K562 (cell line): ENCODE measurements at regions not wholly inside any gene's neighbourhood (a gene's known extent, or its start where the extent isn't known, plus 50 kb on each side); places are given as distances from the start of the nearest gene placed in this dataset.

Source experiments
- ATAC-seq: fragments of 200-7000 bp; cut with Tn5 transposase; 3 replicates; pipeline ENCODE4 v1.9.1; 2020; ENCODE audit warnings: moderate library complexity
- BruUV-seq: library from RNA; stranded (reverse); fragments of 400-500 nt; replicated peaks from 2 replicates; lab custom pipeline; 2021; lab: Mats Ljungman, UMichigan
- CTCF ChIA-PET: fragments of 300-600 bp; formaldehyde crosslinking; extraction: SDS; loops from one replicate; lab custom pipeline; 2021; ENCODE audit warnings: low intra/inter-chr PET ratio; lab: Yijun Ruan, JAX
- POLR2A ChIA-PET: fragments of 300-600, 350-650 bp; sonication (Branson Sonifier 250); formaldehyde crosslinking; extraction: SDS; loops from one replicate; lab custom pipeline; 2021; ENCODE audit warnings: antibody characterized with exemption, inconsistent platforms; lab: Yijun Ruan, JAX
- DNase-seq, 4 experiments: peaks; one replicate each; pipeline versions ENCODE4 v3.0.0 to v3.0.0-alpha.2; 2011 to 2018; ENCODE audit warnings: low spot score in 3 of 4, mixed read lengths in 3 of 4; ENCODE audit errors: extremely low read depth in 1 of 4
- FAIRE-seq: peaks from 2 replicates; lab custom pipeline; 2011; peaks lifted over from hg19 to GRCh38; lab: Jason Lieb, UNC
- H2AFZ ChIP-seq: 2 replicates; pipeline ENCODE4 v1.6.0; 2011; ENCODE audit warnings: low read depth, low read length, control low read depth, inconsistent platforms
- H3K27ac ChIP-seq: fragments of 200-600 bp; 3 replicates; pipeline ENCODE4 v1.8.0; 2011; ENCODE audit warnings: low read depth, mild to moderate bottlenecking, control low read depth, inconsistent platforms, low read length, moderate library complexity, mixed read lengths; ENCODE audit errors: extremely low read depth
- H3K27me3 ChIP-seq, 2 experiments: fragments of 300-600 bp in 1 of 2; 2 replicates in 1 of 2; 3 replicates in 1 of 2; pipeline versions ENCODE4 v1.6.0 to v1.8.0; 2011; ENCODE audit warnings: inconsistent platforms in 2 of 2, low read length in 2 of 2, mild to moderate bottlenecking in 1 of 2, mixed read lengths in 1 of 2, moderate library complexity in 1 of 2; ENCODE audit not compliant: control insufficient read depth in 2 of 2, insufficient read depth in 2 of 2
- H3K36me3 ChIP-seq: fragments of 300-600 bp; 3 replicates; pipeline ENCODE4 v1.8.0; 2011; ENCODE audit warnings: mild to moderate bottlenecking, low read length, inconsistent platforms; ENCODE audit not compliant: control insufficient read depth, insufficient read depth
- H3K4me1 ChIP-seq, 2 experiments: fragments of 200-600 bp in 1 of 2; replicated peaks in 1 of 2; 2 replicates in 1 of 2; 3 replicates in 1 of 2; pipeline versions ENCODE4 v1.5.1 to v1.8.0; 2011; ENCODE audit warnings: inconsistent platforms in 2 of 2, low read length in 2 of 2, mild to moderate bottlenecking in 1 of 2, mixed read lengths in 1 of 2, moderate library complexity in 1 of 2; ENCODE audit not compliant: control insufficient read depth in 2 of 2, insufficient read depth in 2 of 2
- H3K4me2 ChIP-seq: 2 replicates; pipeline ENCODE4 v1.6.1; 2011; ENCODE audit warnings: low read length, control low read depth, inconsistent platforms, mixed read lengths; ENCODE audit not compliant: insufficient read depth
- H3K4me3 ChIP-seq: fragments of 200-600 bp; sonication (generic), shearing (Covaris generic); 2 replicates; pipeline ENCODE4 v1.5.1; 2016; ENCODE audit warnings: control low read depth, inconsistent platforms
- H3K79me2 ChIP-seq: fragments of 200-600 bp; 3 replicates; pipeline ENCODE4 v1.8.0; 2011; ENCODE audit warnings: low read length, inconsistent platforms; ENCODE audit not compliant: control insufficient read depth, insufficient read depth
- H3K9ac ChIP-seq, 2 experiments: 2 replicates each; pipeline versions ENCODE4 v1.6.0 to v1.6.1; 2011; ENCODE audit warnings: low read depth in 2 of 2, low read length in 2 of 2, control low read depth in 1 of 2, inconsistent platforms in 1 of 2, mild to moderate bottlenecking in 1 of 2, mixed read lengths in 1 of 2; ENCODE audit not compliant: insufficient read depth in 1 of 2
- H3K9me1 ChIP-seq: one replicate; pipeline ENCODE4 v1.6.0; 2011; ENCODE audit warnings: inconsistent platforms, mild to moderate bottlenecking, low read length, moderate library complexity; ENCODE audit not compliant: control insufficient read depth, insufficient read depth
- H3K9me3 ChIP-seq: replicated peaks from 2 replicates; pipeline ENCODE4 v1.5.1; 2011; ENCODE audit warnings: low read depth, low read length, inconsistent platforms; ENCODE audit not compliant: control insufficient read depth, insufficient read depth
- H4K20me1 ChIP-seq: replicated peaks from 2 replicates; pipeline ENCODE4 v1.6.1; 2011; ENCODE audit warnings: low read length, inconsistent platforms, mixed read lengths; ENCODE audit not compliant: control insufficient read depth, insufficient read depth
- CBX2 ChIP-seq: fragments of 200-600 bp; sonication (generic); IDR thresholded peaks from one replicate; pipeline ENCODE4 v1.6.1; 2012; ENCODE audit warnings: mild to moderate bottlenecking, low read length, inconsistent platforms; ENCODE audit not compliant: insufficient read depth, poor library complexity, severe bottlenecking
- MAZ ChIP-seq, 2 experiments: fragments of 450-650 bp in 1 of 2; sonication (generic) in 1 of 2; formaldehyde crosslinking; IDR thresholded peaks in 1 of 2; conservative IDR thresholded peaks in 1 of 2; 2 replicates each; pipeline versions ENCODE4 v1.4.0 to v1.5.0; 2020; ENCODE audit warnings: mild to moderate bottlenecking in 1 of 2, missing genetic modification reagents in 1 of 2
- POLR2B ChIP-seq: fragments of 450-650 bp; IDR thresholded peaks from 2 replicates; pipeline ENCODE4 v1.6.1; 2018; ENCODE audit warnings: low read depth; ENCODE audit not compliant: partially characterized antibody
- USF1 ChIP-seq: sonication (generic); formaldehyde crosslinking; IDR thresholded peaks from 2 replicates; pipeline ENCODE4 v1.9.0; 2022; ENCODE audit warnings: mild to moderate bottlenecking, missing genetic modification reagents
- ZNF121 ChIP-seq: sonication (generic); formaldehyde crosslinking; conservative IDR thresholded peaks from 2 replicates; pipeline ENCODE4 v1.8.0; 2022; ENCODE audit warnings: missing genetic modification reagents
- WGBS: fragments of 100-300 bp; shearing (Covaris generic); methylation state at CpG from one replicate; pipeline ENCODE4 v1.1.6; 2016; ENCODE audit warnings: low coverage, mixed read lengths; ENCODE audit not compliant: insufficient coverage; ENCODE audit errors: missing lambda C conversion rate; 5-methylcytosine and 5-hydroxymethylcytosine counted together
- in situ Hi-C: fragments of 300-500 bp; cut with MboI; formaldehyde crosslinking; loops from 4 replicates; pipeline ENCODE4 v1.15.0; 2018; ENCODE audit warnings: inconsistent platforms, mixed read lengths
- intact Hi-C: fragments of 100-400 bp; cut with micrococcal nuclease; formaldehyde crosslinking; loops from 2 replicates; pipeline ENCODE4 v1.14.2; 2022

DNA sequence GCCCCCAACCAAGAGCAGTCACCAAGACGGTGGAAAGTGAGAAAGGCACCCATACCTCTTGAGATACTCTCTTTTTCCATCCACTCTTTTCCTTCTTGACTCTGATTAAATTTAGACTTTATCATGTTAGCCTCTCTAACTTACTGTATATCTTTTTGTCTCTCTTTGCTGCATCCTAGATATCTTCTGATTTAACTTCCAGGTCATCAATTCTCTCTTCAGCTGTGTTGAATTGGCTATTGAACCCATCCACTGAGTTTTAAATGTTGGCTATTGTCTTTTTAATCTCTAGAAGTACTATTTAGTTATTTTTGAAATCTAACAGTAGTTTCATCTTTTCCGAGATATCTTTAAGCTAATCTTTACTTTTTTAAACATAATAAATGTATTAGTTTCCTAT lies 78.3 kb upstream of the MBOAT2 start (continued):
- TF ChIP-seq USF1 (CRISPR knock-in tag) (no peak), POLR2B (no peak), MAZ (CRISPR knock-in tag; conservative IDR thresholded peaks at IDR 0.05 in 1 of 2, IDR thresholded peaks at IDR 0.05 in 1 of 2) (no peak)

DNA sequence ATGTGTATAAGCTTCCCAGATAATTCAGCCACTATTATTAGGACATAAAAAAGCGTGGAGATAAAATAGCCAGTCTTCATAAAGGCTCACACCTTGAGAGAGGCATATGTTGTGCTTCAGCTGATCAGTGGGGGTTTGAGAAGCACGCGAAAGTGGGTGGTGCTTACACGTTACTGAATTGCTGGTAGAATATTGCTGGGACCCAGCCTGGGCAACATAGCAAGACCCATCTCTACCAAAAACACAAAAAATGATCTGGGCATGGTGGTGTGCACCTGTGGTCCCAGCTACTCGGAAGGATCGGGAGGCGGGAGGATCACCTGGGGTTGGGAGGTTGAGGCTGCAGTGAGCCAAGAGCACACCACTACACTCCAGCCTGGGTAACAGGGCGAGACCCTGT lies 74.9 kb upstream of the MBOAT2 start:
- intact Hi-C loops (no loop called here), in situ Hi-C loops (no loop called here)
- Histone ChIP-seq H3K9me1 (no peaks in the 10 kb centered on the region), H3K4me1 (peaks cover 0 to 19% of the 10 kb centered on the region in 2 experiments; a peak in 4 of 5 replicates), H3K36me3 (no peaks in the 10 kb centered on the region), H3K27ac (no peak overlapping the region), H3K4me2 (no peak overlapping the region), H3K9me3 (0 out of 2 replicates have a peak, but pooled peaks cover 2% of the 10 kb centered on the region), H3K4me3 (no peak overlapping the region), H3K27me3 (no peaks in the 10 kb centered on the region), H3K79me2 (no peaks in the 10 kb centered on the region), H3K9ac (no peak overlapping the region), H4K20me1 (no peaks in the 10 kb centered on the region), H2AFZ (no peak overlapping the region)
- 86% methylated on average over 8 of the region's 8 CpGs for WGBS
- DNase-seq (no peak), FAIRE-seq (no peak), ATAC-seq (no peak)
- ChIA-PET POLR2A (interaction anchor here (0.6 kb wide), 1 partner anchor 49 kb away, joined by 3 read pairs; no protein-coding TSS in a partner anchor), CTCF (no interaction called here)
- no TSS peak for BruUV-seq
- no peak for TF ChIP-seq CBX2
- TF ChIP-seq ZNF121 (CRISPR knock-in tag) = peak; percentile 71
- TF ChIP-seq, all 486 proteins: peak for 1
